Left forelimb (tissue), 1 donor: ENCODE measurements at regions not wholly inside any gene's neighbourhood (a gene's known extent, or its start where the extent isn't known, plus 50 kb on each side); places are given as distances from the start of the nearest gene placed in this dataset.

Experiments used
- DNase-seq: peaks from one replicate; pipeline ENCODE4 v3.0.0-alpha.2; 2018; ENCODE audit warnings: low spot score

DNA sequence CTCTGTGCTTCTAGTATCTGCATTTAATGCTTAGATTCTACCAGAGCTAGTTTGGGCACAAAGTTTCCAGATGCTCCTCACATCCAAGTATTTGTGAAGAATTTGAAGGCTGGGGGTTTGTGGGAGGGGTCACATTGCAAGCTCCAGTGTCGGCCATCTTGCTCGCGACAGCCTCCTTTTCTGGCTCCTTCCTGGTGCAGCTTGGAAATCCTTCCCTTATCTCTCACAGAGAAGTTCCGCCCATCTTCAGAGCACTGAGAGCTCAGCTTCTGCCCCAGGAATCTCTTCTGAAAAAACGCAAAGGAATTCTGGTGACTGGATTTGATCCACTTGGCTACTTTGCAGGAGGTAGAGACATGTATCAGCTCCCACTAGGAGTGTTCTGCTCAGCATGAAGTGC lies 497.5 kb downstream of the TBC1D22A start:
- DNase-seq: no peak

DNA sequence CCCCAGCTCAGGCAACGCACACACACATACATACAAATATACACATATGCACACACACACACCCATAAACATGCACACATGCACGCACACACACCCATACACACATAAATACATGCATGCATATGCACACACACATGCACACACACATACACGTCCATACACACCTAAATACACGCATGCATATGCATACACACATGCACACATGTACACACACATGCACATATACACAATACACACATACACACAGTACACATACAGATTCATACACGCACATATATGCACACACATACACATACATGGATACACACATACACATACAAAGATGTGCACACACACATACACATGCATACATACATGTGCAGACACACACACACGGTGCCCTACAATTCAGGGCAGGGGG lies 496.6 kb downstream of the TBC1D22A start:
- no peak for DNase-seq

DNA sequence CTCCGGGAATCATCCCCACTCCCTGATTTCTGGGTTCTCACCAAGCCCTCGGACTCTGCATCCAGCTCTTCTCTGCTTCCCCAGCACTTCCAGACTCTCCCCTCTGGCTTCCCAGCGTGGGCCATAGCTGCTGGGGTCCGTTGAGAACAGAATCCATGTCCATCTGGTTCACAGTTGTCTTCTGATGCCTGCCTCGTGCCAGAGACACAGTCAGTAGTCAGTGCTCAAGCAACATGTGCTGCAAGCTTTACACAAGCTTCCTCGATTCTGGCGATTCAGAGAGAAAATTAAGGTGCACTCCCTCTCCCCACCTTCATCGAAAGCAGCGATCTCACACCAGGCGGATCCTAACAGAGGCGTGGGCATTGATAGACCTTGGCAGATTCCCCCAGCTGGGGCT lies 495.5 kb downstream of the TBC1D22A start:
- no peak for DNase-seq

DNA sequence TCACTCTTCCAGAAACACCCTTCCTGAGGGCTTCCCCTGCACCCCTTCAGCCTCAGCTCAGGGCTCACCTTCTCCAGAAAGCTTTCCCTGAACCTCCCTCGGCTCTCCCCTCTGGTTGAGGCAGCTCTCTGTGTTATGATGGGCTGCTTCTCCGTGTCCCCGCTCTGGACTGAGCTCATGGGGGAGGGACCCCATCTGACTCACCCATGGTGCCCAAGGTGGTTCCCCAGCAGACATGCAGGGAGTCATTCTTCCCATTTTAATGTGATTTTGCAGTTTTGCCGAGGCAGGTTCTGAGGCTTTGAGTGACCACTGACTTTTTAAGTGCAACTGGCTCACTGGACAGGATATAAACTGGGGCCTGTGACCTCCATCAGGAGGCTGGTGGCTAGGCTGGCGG lies 495.1 kb downstream of the TBC1D22A start:
- DNase-seq: no peak

DNA sequence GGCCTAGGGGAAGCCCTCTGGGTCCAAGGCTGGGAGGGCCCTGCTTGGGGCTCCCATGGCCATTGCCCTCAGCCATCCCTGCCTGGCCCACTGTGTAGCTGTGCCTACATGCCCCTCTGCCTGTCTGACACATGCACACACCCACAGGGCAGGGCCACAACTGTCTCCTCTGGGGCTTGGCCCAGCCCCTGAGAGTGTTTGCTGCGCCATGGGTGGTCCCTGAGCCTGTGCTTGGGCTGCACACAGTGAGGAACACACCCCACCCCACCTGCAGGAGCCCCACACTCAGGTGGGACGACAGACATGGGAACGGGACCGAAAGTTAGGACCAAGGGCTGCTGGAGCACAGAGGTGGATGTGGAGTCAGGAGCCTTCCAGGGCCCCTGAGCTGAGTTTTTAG lies 489.5 kb downstream of the TBC1D22A start:
- DNase-seq: no peak

DNA sequence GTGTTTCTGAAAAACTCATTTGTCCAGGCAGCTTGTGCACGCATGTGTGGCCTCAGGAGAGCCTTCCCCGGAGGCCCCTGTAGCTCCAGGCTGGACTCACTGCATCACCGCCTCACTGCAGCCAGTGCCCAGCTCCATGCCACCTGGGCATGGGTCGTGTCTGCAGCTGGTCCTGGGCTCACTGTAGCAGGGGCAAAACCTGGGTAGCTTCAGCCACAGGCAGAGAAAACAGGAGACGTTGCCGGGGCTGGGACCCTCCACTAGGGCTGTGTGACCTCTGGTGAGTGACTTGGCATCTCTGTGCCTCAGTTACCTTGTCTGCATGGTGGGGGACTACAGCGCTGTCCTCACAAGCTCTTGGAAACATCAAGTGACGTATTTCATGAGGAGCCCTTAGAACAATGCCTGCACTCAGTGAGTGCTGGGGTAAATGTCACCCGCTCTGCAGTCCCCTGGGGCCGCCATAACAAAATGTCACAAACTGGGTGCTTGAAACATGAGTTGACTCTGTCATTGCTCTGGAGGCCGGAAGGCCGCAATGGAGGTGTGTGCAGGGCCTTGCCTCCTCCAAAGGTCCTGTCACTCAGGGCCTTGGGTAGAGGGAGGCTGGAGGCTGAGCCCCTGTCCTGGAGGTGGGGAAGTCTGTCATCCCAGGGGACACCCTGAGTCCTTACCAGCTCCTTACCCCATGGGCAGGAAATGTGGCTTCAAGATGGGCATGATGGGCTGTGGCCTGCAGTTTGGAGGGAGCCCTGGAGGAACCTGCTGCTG lies 488.7 kb downstream of the TBC1D22A start:
- DNase-seq: no peak

DNA sequence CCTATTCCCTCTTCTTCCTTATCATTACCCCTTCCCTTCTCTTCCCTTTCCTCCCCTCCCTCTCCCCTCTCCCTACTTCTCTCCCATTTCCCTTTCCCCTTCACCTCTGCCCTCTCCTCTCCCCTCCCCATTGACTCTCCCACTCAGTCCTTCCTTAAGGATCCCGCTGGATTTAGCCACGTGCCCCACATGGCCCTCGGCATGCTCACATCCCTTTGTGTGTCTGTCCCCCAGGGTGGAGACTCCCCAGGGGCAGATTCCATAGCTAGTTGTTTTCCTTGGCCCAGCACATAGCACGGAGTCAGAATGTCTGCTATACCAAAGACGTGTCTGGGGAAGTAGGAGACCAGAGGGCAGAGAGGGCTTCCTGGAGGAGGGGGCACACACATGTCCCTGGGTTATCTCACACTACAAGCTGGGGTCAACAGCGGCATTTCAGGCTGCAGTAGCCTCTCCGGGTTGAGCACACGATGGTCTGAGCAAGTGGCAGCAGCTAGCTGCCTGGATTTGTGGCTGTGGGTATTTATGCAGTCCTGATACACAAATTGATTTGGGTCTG lies 487.0 kb downstream of the TBC1D22A start:
- no peak for DNase-seq

DNA sequence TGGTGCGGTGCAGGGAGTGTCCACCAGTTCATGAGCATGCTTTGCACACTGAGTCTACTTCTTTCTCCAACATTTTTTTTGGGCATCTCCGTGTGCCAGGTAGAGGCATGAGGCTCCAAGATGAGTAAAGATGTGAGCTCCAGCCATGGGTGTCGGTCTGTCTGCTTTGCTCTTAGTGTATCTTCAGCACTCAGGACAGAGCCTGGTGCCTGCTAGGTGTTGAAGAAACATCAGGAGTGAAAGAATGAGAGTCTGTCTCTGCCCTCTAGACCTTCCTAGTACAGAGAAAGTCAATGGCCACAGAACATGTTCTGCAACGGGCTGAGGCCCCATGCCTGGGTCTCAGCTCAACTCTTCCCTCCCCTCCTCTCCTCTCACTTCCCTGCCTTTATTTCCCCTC lies 486.5 kb downstream of the TBC1D22A start:
- no peak for DNase-seq

DNA sequence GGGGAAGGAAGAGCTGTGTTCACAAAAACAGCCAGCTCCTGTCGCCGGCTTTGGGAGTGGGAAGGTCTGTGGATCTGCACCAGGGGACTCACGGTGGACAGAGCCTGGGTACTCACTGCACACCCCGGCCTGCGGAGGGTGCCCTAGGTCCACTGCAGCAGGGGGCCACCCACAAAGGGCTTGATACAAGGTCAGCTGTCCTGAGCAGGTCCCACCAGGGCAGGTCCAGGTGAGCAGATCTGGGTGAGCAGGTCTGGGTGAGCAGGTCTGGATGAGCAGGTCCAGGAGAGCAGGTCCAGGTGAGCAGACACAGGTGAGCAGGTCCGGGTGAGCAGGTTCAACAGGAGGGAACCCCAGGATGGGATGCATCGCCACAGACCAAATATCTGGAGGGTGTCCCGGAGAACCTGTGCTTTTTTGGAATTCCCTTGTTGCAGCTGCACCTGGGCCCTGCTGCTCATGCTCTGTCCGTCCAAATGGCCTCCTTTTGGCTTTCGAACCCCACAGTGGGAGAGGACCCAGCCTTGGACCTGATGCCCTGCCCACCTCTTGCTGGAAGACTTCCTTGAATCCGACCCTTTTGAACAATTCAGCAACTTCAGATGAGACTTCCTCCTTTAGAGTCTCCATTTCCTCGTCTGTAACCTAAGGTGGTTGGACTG lies 485.3 kb downstream of the TBC1D22A start:
- DNase-seq: no peak

DNA sequence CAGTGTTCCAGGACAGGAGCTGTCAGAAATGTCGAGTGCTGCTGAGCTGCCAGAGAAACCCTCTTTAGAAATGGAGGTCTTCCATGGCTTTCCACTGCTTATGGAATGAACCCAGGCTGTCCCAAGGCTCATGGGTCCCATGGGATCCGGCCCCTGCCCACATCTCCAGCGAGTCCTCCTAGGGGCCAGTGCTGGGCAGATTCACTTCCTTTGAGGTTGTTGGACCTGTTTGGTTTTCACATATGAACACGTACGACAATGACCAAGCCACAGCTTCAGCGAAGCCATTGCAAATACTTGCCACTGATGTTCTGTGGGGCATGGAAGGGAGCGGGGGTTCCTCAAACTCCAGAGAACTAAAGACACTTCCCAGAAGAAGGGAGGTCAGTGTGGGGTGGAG lies 483.3 kb downstream of the TBC1D22A start:
- DNase-seq: no peak

DNA sequence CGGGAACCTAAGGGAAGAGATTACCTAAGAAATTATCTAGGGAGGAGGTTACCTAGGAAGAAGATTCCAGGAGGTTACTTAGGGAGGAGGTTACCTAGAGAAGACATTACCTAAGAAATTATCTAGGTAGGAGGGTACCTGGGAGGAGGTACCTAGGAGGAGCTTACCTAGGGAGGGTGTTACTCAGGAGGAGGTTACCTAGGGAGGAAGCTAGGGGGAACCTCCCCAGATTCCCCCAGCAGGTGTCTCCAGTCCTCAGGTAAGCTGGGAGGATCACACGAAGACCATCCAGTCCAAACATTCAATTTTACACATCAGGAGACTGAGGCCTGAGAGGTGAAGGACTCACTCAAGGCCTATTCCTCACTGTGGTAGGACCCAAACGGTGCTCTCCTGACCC lies 482.8 kb downstream of the TBC1D22A start:
- DNase-seq: no peak

DNA sequence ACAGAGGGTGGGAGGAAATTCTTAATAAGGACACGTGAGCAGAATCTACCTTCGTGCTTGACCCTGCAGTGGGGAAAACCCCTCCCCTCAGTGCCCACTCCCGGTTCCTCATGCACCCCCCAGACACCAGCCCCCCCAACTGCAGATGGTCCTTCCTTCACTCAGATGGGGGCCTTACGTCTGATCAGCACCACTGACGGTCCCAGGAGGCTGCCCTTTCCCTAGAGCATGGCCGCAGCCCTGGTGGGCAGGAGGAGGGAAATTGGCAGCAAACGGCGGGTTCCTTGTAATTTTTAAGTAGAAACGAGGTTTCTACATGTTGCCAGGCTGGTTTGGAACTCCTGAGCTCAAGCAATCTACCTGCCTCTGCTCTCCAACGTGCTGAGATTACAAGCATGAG lies 477.7 kb downstream of the TBC1D22A start:
- no peak for DNase-seq

DNA sequence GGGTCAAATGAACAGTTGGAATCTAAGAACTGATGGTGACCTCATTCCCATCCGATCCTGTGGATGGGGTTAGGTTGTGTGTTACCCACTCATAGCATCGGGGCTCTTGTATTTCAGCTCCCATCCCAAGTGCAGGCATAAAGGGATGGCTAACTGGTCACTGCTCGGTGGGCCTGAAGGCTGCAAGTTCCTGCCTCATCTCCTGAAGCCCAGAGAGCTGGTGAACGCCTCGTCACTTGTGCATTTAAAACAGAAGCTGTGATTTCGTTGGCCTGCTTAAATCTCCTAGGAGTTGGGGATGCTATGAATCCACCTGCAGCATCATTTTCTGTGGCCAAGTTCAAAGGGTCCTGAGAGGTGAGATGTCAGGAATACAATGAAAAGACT lies 477.0 kb downstream of the TBC1D22A start:
- DNase-seq: no peak

DNA sequence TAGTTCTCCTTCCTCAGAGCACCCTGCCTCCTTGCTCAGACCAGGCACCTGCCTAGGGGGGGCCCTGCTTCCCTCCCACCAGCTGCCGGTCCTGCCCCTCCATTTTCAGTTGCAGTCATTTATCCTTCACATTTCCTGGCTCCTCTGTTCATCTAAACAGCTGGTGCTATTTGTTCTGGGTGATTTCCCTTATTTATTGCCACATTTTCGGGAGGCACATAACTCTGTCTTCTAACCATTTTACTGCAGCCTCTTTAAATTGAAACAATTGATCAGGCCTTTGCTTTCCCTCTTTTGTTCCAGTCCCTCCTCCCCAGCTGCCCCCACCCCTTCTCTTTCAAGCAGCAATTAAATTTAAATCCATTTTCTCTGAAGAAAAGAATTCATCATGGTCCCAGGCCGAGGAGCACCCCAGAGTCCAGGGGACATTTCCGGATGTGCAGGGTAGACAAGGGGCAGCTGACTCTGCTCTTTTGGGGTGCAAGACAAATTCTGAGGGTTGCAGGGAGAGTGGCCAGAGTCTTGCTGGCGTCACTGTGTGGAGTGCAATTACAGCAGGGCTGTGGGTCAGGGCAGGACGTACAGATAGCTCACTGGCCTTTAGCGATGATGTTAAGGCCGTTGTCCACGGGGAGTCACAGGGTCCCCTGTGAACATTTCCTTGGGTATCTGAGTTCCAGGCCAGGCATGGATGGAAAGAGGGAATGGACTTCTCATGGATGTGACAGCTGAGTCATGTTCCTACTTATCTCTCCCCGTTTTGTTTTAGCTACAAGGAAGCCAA lies 476.4 kb downstream of the TBC1D22A start:
- no peak for DNase-seq

DNA sequence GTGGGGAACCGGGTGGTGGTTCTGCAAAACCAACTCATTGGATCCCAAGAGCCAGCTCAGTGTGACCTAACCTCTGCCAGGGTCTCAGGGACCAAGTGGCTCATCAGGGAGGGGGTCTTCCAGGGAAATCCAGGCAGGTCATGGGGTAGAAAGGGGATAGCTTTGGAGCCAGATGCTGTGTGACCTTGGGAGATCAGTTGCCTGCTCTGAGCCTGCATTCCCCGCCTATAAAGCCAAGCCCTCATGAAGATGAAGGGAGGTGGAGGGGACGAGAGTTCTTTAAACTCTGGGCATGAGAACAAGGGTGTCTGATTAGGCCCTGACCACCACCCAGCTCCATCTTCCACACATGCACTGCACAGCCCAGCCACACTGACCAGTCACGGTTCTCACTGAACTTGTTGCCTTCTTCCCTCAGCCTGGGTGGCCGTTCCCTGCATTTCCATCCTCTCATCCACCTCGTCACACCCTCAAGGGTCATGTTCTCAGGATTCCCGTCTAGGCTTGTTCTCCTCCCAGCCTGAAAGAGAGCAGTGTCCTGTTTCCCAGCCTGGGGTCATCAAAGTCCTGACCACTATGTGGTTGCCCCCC lies 475.5 kb downstream of the TBC1D22A start:
- no peak for DNase-seq

DNA sequence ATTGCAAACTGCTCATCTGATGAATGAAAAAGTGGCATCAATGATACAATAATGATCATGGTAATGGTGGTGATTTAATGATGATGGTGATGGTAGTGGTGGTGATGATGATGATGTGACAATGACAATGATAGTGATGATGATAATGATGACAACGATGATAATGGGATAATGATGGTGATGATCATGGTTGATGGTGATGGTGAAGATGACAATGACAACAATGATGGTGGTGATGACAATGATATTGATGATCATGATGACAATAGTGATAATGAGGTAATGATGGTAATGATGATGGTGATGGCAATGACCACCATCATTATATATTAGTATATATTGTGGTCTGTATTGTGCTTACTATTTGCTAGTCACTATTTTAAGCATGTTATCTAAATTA lies 474.3 kb downstream of the TBC1D22A start:
- no peak for DNase-seq

DNA sequence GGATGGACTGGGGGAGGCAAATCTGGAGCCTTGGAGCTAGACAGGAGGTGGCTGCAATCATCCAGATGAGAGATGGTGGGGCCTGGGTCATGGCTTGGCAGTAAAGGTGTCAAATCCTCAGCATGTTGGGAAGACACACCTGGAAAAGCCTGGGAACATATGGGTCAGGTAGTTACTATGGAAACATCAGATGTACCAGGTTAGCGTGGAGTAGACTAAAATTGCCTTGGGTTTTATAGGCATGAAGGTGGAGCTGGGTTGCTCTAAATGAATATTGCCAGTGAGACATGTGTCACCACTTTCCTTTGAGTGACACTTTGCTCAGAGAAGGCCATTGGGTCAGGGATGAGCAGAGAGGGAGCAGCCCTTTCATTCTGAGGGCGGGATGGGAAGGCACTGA lies 473.7 kb downstream of the TBC1D22A start:
- no peak for DNase-seq

DNA sequence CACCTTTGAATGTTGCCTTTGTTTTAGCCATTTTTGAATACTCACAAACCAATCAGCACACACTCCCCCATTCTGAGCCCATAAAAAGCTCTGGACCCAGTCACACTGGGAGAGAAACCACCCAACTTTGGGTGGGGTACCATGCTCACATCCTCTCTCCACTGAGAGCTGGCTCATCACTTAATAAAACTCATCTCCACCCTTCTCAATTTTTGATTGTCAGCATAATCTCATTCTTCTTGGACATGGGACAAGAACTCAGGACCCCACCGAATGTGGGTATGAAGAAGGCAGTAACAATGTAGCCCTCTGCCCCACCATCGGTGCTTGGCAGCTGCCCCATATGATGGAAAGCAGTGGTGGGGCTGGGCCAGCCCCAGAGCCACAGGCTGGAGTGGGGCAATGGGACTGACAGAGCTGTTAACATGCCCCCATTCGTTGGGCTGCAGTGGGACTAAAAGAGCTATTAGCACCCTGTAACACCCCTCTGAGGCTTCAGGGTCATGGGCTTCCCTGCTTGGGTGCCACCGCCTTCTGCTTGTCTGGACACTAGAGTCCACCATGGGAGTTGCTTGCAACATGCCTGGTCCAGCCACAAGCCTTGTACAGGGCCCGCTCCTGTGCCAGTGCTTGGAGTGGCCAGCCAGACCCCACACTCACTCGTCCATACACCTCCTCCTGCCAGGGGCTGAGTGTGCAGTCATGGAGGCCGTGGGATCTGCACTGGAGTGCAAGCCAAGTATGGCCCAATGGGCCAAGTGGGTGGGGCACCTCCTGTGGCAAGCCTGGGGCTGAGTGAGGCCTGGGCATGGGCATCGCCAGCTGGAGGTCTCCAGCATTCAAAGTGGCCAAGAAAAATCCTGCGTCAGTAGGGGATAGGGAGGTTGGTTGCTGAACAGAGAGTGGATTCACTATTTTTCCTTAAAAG lies 471.1 kb downstream of the TBC1D22A start:
- no peak for DNase-seq

DNA sequence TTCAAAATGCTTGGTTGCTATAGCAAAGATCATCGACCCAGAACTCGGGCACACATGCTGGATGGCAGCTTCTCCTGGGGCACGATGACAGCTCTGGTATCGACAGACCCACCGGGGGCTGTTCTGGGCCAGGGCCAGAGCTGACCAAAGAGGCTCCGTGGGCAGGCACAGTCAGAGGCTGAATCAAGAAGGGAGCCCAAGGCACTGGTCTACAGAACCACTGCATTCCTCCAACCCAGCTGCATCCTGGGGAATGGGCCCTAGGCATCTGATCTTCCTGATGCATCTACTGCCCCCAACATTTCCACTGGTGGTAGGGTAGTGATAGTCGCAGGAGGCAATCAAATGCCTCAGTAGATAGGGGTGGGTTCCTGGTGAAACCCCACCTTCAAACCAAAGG lies 470.3 kb downstream of the TBC1D22A start:
- DNase-seq: no peak

DNA sequence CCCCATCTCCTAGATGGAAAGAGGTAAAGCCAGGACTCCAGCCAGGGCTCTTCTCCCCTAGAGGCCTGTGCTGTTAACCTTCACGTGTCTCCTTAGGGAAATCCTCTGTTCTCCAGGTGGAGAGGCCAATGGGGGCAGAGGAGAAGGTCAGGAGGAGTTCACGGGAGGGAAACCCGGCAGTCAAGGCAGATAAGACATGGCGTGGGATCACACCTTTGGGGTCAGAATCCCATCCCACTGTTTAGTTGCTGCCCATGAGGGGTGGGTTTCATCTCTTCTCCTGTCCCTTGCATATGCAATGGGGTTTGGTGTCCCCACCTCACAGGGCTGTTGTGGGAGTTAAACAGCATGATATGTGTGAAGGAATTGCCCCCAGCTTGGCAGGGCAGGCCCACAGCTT lies 469.7 kb downstream of the TBC1D22A start:
- no peak for DNase-seq

DNA sequence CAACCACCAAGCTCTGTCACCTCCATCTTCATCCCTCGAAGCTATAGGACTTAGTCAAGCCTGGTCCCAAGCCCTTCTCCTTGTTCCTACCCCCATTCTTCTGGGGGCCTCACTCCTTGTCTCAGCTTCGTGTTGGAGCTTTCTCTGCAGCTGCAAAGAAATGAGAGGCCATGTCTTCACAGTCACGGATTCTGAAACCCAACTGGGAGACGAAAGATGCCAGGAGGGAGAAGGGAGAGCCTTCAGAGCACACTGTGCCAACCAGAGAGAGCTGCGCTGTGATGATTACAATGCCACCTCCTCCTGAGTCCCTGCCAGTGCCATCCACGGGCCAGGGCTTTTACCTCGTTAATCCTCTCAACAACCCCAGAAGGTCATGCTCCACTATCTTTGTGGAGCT lies 469.3 kb downstream of the TBC1D22A start:
- no peak for DNase-seq
